HFF-Myc (cell line): ENCODE measurements at regions not wholly inside any gene's neighbourhood (a gene's known extent, or its start where the extent isn't known, plus 50 kb on each side); places are given as distances from the start of the nearest gene placed in this dataset.

ENCODE experiments used
- DNase-seq: peaks from one replicate; pipeline ENCODE4 v3.0.0-alpha.2; 2011; ENCODE audit warnings: low read depth; ENCODE audit errors: extremely low read depth
- H3K4me3 ChIP-seq: replicated peaks from 2 replicates; pipeline ENCODE4 v1.5.1; 2011; ENCODE audit warnings: low read depth, mild to moderate bottlenecking, control low read depth, low read length
- CTCF ChIP-seq: IDR thresholded peaks from 2 replicates; pipeline ENCODE4 v1.5.1; 2012; ENCODE audit warnings: mild to moderate bottlenecking, low read depth, low read length, control low read depth; ENCODE audit errors: missing control alignments

- TF ChIP-seq CTCF = no peak
- H3K4me3 ChIP-seq = no peak overlapping the region
- no peak for DNase-seq
These were observed 186.1 kb downstream of the ENC1 start for GRCh38 chr5:74454263-74455030.

- no peak for DNase-seq
- no peak overlapping the region for H3K4me3 ChIP-seq
- TF ChIP-seq CTCF = no peak
These were observed 187.7 kb downstream of the ENC1 start for GRCh38 chr5:74452856-74453255.

- no peak for TF ChIP-seq CTCF
- no peak for DNase-seq
- no peak overlapping the region for H3K4me3 ChIP-seq
These were observed 190.4 kb downstream of the ENC1 start for GRCh38 chr5:74450095-74450494.

GRCh38 chr5:74446725-74447241 lies 193.7 kb downstream of the ENC1 start:
- no peak for DNase-seq
- no peak overlapping the region for H3K4me3 ChIP-seq
- no peak for TF ChIP-seq CTCF

- TF ChIP-seq CTCF = no peak
- DNase-seq = no peak
- no peak overlapping the region for H3K4me3 ChIP-seq
These were observed 198.1 kb downstream of the ENC1 start for GRCh38 chr5:74442466-74442865.

- no peak for TF ChIP-seq CTCF
- no peak overlapping the region for H3K4me3 ChIP-seq
- DNase-seq = no peak
These were observed 198.9 kb downstream of the ENC1 start for GRCh38 chr5:74441616-74442015.
